IPS-NIHi7 (cell line): ENCODE measurements at regions not wholly inside any gene's neighbourhood (a gene's known extent, or its start where the extent isn't known, plus 50 kb on each side); places are given as distances from the start of the nearest gene placed in this dataset.

Experiments
- DNase-seq: peaks from one replicate; pipeline ENCODE4 v3.0.0; 2012; ENCODE audit warnings: mixed read lengths; ENCODE audit errors: extremely low spot score

DNA sequence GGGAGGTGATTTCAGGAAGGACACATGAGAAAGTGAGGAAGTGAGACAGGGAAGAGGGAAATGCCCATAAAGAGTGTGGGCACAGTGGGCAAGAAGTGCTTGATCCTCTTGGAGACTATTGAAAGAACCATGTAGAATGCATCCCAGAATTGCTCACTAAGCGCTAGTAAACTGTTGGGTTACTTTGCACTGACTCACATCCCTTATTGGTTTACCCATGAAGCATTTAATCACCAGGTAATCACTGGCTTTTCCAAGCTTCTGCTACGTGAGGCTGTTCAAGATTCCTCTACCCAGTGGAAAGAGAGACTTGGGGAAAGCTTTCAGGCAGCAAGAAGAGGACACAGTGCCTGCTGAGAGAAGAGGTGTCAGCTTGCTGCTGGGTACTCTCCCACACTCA lies 410.0 kb upstream of the JAG1 start:
- no peak for DNase-seq

DNA sequence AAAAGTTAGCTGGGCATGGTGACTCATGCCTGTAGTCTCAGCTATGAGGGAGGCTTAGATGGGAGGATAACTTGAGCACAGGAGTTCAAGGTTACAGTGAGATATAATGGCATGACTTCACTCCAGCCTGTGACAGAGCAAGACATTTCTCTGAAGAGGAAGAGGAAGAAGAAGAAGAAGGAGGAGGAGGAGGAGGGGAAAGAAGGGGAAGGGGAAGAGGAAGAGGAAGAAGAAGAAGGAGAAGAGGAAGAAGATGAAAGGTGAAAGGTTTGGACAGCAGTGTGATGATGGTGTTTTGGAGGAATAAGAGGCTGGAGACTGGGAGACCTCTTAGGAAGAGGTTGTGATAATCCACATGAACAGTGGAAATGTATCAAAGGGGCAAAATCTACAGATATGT lies 410.7 kb upstream of the JAG1 start:
- no peak for DNase-seq

DNA sequence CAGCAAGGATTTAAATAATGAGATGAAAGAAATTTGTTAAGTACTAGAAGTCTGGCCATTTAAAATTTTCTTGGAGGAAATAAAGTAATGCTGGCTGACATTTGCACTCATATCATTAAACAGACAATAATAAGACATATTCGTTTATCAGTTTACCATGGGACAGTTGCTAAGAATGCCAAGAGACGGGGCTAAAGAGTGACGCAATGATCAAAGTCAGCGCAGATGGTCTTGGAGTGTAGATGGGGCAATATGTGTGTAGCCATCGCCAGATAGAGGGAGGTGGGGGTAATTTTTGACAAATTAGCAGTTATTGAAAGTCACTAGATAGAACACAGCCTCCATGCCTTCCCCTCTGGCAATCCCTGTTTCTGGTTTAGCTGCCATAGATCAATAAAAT lies 413.2 kb upstream of the JAG1 start:
- DNase-seq = no peak

DNA sequence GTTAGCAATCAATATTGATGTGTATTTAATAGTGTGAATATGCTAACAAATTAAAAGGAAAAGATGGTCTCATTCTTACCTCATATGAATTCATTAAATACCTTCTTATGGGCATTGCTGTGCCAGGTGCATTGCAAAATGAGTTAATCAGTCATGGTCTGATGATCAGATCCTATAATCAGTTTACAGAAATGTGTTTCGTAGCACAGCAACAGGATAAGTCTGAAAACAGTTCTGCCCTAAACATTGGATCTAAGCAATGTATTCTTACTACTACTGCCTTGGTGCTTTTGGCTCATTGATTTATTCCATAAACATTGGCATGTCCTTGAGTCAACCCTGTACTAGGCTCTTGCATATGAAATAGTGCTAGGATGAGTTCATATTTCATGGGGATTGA lies 417.0 kb upstream of the JAG1 start:
- DNase-seq = no peak

DNA sequence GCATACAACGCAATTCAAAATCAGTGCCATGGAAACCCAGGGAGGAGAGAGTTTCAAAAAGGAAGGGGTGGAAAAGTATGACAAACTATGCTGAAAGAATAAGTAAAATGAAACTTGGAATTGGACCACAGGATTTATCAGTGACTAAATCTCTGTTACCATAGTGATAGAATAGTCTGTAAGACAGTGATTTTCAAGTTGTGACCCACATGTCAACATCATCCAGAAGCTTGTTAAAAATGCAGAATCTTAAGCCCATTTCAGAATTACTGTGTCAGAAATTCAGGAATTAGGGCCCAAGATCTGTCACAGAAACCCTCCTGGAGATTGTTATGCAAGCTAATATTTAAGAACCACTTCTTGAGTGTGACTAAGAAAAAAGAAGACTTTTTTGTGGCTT lies 417.7 kb upstream of the JAG1 start:
- no peak for DNase-seq

DNA sequence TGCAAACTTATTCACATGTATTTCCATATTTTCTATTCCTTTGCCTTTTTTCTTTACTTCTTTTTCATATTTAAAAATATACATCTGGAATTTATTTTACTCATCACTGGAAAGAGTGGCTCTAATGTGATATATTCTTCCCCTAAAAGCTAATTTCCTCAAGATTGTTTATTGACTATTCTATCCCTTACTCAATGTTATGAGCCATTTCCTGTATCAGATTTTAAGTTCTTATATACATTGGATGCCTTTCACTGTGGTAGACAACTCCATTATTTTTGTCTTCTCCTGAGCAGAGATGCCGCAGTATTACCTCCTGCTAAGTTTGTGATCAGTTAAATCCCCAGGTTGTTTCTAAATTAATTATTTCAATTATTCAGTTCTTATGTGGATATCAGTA lies 418.4 kb upstream of the JAG1 start:
- DNase-seq = no peak

- DNase-seq = no peak
Measured at GRCh38 chr20:11094196-11094595, 420.4 kb upstream of the JAG1 start.

GRCh38 chr20:11094711-11095110 lies 420.9 kb upstream of the JAG1 start:
- DNase-seq = no peak

GRCh38 chr20:11098888-11099287 lies 425.1 kb upstream of the JAG1 start:
- DNase-seq = no peak

DNA sequence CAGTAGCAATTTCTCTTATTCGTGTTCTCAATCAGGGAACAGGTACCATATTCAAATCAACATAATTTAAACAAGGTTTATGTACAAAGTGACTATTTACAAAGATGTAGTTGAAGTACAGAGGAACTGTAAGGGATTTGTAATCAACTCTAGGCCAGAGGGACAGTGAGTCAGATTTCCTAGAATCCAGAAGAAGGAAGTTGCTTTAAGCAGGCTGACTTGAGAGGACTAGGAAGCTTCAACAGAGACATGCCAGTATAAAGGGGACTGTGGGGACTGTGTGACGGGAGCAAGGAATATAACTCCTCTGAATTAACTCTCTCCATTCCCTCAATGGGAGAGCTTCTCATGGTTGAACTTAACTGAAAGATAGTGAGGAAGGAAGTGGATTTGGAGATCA lies 427.4 kb upstream of the JAG1 start:
- DNase-seq = no peak

- no peak for DNase-seq
Measured at GRCh38 chr20:11101696-11102095, 427.9 kb upstream of the JAG1 start.

DNA sequence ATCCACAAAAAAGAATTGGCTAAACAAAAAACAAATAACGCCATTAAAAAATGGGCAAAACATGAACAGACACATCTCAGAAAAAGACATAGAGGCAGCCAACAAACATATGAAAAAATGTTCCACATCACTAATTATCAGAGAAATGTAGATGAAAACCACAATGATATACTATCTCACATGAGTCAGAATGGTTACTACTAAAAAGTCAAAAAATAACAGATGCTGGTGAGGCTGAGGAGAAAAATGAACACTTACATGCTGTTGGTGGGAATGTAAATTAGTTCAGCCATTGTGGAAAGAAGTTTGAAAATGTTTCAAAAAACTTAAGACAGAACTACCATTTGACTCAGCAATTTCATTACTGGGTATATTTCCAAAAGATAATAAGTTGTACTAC lies 430.1 kb upstream of the JAG1 start:
- no peak for DNase-seq

DNA sequence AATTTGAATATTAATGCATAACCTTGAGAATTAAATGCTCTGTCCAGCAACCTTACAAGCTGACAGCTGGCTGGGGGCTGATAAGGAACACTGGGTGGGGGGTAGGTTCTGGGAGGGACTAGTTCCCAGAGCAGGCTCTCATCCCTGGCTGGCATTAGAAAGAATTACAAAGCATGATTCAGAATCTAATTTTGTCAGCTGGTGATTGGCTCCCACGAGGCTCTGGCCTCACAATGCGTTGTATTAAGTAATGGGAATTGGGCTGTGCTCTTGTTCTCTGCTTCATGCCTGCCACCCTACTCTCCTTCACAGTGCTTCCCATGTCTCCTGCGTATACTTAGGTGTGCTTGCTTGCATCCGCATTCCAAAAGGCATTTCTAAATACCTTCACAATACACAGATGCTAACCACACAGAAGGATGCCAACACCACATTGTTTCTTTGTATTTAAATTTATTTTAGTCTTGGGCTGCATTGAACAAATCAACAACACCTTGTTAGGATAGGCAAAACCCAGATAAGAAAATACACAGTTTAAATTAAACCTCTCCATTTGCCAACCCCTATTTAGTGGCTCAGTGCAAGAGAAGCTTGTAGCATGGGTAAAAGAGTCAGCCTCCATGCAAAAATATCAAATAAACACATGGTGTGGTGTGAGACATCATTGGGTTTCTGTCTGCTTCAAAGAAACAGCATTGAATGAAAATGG lies 434.5 kb upstream of the JAG1 start:
- DNase-seq = no peak

GRCh38 chr20:11110535-11110934 lies 436.7 kb upstream of the JAG1 start:
- no peak for DNase-seq

- DNase-seq = no peak
Measured at GRCh38 chr20:11111191-11111590, 437.4 kb upstream of the JAG1 start.

GRCh38 chr20:11112832-11113231 lies 439.0 kb upstream of the JAG1 start:
- DNase-seq = no peak

GRCh38 chr20:11114382-11114781 lies 440.6 kb upstream of the JAG1 start:
- no peak for DNase-seq

- no peak for DNase-seq
Measured at GRCh38 chr20:11117808-11118528, 444.2 kb upstream of the JAG1 start.

DNA sequence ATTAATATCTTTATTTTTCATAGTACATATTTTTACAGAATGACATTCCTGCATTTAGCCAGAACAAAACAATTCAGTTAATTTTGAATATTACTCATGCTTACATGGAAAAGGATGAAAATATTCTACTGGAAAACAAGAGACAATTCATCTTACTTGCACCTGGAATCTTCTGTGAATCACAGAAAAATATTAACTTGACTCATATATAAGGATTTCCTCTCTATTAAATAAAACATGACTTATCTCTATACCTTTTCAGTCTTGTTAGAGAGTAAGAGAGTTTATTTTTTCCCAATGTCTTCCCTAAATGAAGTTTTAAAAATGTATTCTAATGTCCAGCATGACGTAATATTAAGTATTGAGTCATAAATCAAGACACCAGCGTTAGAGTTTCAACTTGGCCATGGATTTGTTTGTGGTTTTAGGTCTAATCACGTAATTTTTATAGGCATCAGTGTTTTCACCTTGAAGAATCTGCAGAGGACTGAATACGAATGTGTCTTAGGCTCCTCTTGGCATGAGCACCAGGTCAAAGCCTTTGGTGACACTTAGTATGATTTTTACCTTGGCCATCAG lies 445.1 kb upstream of the JAG1 start:
- DNase-seq = no peak

- DNase-seq = no peak
Measured at GRCh38 chr20:11119573-11119972, 445.8 kb upstream of the JAG1 start.

DNA sequence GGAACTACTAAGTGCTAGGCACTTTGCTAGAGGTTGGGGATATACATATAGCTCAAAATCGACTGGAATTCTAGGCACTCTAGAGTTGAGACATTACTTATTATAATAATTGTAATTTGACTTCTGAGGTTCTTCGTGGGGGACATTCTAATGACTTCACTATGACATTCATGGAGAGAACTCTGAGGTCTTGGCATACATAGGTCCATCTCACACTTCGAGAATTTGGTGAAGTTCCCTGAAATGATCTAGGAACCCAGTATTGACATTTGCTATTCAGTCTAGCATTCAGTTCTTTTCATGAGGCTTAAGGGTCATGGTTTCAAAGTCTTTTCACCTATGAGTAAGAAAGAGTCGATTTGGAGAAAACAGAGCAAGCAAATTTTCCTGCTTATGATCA lies 446.6 kb upstream of the JAG1 start:
- DNase-seq = no peak

DNA sequence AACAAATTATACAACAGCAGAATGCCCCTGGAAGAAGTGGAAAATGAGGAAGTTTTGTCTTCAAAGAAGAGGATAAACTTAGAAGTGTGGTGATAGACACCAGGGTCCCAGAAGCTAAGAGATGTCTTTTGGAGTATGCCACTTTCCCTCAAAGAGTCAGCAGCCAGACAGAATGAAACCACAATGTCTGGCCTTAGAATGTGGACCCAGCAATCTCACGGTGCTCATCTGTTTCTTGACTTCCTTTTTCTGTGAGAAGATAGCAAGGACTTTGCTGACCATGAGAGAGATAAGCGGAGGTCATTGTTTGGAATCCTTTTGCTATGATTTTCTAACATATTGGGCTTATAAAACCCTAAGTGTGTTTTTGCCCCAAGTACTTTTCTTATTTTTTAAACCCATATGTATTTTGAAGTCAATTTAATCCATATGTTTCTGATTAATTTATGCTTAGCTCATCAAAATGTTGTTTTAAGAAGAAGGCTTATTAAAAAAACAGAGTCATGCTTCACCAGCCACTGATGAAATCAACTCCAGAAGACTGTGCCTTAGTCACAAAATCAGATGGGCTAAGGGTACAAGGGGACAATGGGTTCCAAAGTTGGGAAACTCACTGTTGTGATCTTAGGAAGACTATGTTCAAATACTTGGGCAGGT lies 451.2 kb upstream of the JAG1 start:
- DNase-seq = no peak

DNA sequence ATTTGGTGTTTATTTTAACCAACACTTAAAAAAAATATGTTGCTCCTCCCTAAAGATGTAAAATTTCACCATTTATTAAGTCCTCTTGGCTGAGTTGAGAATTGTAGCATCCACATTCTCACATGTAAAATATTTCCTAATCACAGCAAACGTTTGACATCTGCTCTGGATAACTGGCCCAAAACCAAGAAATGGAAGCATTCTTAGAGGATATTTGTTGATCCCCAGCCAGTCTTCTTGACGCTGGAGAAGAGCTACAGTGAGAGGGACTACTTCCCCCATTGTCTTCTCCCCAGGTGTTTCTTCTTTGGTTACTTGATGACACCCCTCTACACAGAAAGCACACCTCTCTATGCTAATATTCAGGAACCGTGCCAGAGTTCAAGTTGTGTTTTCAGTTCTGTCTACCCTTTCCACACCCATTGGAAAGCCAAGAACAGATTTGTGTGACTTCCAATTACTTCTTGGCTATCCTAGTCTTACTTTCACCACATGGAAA lies 454.5 kb upstream of the JAG1 start:
- no peak for DNase-seq
